MG63 (cell line): ENCODE measurements at regions not wholly inside any gene's neighbourhood (a gene's known extent, or its start where the extent isn't known, plus 50 kb on each side); places are given as distances from the start of the nearest gene placed in this dataset.

Source experiments
- DNase-seq: peaks from one replicate; pipeline ENCODE4 v3.0.0-alpha.2; 2020
- H3K27me3 ChIP-seq: fragments of 250-450 bp; sonication (Bioruptor Pico); 2 replicates; pipeline ENCODE4 v1.5.1; 2020; ENCODE audit warnings: mild to moderate bottlenecking, moderate library complexity
- H3K36me3 ChIP-seq: fragments of 250-450 bp; sonication (Bioruptor Pico); 2 replicates; pipeline ENCODE4 v1.5.1; 2020; ENCODE audit warnings: mild to moderate bottlenecking, moderate library complexity
- H3K4me3 ChIP-seq: fragments of 250-450 bp; sonication (Bioruptor Pico); 2 replicates; pipeline ENCODE4 v1.5.1; 2020; ENCODE audit warnings: mild to moderate bottlenecking, moderate library complexity
- H3K9me3 ChIP-seq: fragments of 250-450 bp; sonication (Bioruptor Pico); 2 replicates; pipeline ENCODE4 v1.5.1; 2020; ENCODE audit warnings: mild to moderate bottlenecking, moderate library complexity

DNA sequence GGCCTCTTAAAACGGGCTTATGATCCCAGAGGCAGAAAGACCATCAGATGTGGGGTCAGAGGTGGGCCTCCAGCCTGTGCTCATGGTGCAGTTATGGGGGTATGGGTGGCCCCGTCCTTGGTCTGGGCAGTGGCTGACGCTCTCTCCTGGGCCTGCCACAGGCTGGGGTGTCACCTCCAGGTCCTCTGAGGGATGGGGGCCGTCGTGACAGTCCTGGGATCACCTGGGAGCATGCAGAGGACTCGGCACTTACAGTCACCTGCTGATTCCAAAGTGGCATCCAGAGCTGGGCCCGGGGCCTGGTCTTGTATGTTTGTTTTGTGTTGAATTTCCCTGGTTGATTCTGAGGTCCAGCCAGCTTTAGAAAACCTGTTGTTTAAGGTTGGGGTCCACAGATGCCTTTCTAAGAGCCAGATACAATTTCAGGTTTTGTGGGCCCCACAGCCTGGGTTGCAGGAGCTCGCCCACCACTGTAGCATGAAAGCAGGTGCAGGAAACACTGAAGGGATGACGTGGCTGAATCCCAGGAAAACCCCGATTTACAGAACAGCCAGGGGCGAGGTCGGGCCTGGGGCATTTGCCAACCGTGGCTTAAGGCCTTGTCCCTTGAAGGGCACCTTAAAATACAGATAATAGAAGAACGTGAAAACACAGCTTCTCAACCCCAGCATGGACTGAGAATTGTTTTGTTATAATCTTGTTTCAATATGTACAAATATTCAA lies 170.7 kb upstream of the PPP2R2D start:
- DNase-seq = no peak
- no peaks in the 10 kb centered on the region for H3K27me3 ChIP-seq
- H3K4me3 ChIP-seq = no peak overlapping the region
- H3K36me3 ChIP-seq = no peaks in the 10 kb centered on the region
- H3K9me3 ChIP-seq = no peaks in the 10 kb centered on the region

DNA sequence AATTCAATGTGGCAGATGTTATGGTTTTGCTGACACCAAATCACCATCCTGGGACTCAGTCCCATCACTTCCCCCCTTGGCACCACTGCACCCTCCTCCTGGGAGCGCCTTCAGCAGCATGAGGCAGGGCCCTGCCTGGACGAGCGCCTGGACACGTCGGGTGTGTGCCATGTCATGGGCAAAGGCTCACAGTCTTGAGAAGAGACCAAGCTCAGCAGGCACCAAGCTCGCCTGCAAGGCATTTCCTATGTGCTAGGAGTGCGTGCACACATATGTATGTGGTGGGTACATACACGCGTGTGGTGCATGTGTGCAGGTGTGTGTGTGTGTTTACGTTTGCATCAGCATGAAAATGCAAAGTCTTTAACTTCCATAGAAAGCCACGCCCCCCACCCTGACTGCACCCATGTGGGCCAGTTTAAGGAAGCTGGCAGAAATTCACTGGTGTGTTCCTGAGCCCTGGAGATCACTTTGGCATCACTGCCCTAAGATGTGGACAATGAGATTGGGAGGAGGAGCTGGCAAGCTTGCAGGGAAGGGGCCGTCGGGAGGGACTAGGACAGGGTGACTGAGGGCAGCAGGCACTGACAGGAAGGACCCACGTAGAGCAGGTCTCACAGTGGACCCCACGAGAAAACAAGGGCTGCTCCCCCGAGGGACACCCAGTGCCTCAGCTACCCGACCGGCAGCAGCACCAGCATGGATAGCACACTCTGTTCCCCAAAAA lies 169.9 kb upstream of the PPP2R2D start:
- no peaks in the 10 kb centered on the region for H3K27me3 ChIP-seq
- no peaks in the 10 kb centered on the region for H3K9me3 ChIP-seq
- no peak overlapping the region for H3K4me3 ChIP-seq
- DNase-seq = no peak
- H3K36me3 ChIP-seq = no peaks in the 10 kb centered on the region

DNA sequence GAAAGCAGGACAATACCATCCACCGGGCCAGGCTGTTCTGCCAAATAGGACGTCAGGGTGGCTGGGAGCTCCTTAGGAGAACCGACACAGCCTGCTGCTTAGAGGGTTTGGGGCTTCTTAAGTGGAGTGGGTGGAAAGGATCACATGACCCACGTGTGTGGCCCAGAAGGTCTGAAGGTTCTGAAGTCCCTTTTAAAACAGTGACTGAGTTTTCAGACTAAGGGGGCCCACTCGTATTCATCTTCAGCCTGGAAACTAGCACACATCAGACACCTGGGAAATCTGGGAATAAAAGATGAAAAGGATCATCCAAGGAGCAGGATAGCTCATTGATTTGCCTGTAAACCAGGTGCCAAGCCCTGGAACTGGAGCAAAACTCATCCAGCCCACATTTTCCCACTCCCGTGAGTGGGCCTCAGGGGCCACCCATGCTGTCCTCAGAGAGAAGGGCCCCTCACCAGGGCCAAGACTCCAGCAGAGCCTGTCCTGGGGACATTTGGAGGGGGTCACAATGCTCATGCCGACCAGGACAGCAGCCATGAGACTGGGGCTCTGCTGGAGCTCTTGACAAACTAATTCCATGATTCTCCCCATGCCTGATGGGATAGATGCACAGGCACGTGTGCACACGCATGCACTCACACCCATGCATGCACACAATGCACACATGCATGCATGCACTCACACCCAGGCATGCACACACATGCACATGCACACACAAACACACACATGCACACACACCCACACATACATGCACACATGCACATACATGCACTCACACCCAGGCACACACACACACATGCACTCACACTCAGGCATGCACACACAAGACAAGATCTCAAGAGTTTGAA lies 168.8 kb upstream of the PPP2R2D start:
- no peak overlapping the region for H3K4me3 ChIP-seq
- no peaks in the 10 kb centered on the region for H3K27me3 ChIP-seq
- no peaks in the 10 kb centered on the region for H3K9me3 ChIP-seq
- no peaks in the 10 kb centered on the region for H3K36me3 ChIP-seq
- no peak for DNase-seq

DNA sequence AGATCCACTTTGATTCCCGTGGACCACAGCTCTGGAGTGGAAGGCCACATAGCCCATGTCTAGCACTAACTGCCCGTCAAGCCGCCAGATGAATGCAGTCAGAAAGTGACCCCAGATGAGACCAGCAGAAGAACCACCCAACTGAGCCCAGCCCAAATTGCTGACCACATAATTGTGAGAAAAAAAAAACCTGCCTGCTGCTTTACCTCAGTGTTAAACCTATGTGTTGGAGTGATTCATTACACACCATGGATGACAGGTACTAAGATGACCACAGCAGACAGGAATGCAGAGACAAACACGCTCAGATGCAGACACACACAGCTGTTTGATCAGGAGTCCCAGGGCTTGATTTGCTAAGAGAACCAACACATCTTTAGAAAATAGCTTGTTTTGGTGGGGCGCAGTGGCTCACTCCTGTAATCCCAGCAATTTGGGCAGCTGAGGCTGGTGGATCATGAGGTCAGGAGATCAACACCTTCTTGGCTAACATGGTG lies 168.1 kb upstream of the PPP2R2D start:
- no peaks in the 10 kb centered on the region for H3K27me3 ChIP-seq
- no peak overlapping the region for H3K4me3 ChIP-seq
- H3K36me3 ChIP-seq = no peaks in the 10 kb centered on the region
- DNase-seq = no peak
- H3K9me3 ChIP-seq = no peaks in the 10 kb centered on the region

DNA sequence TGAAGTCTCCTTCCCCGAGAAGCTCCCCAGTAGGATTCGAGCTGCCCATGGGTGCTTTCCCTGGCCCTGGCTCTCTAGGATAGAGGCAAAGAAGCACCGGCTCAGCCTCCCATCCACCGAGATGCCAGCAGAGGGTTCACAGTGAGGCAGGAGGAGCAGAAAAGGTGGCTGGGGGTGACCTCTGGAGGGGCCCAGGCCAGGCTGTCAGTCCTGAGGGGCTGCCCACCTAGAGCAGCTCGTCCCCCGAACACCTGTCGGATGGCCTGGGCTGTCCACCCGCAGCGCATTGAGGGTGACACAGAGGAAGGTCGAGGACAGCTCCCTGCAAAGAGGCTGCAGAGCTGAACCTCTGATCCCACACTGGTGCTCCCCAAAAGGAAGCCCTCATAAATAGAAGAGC lies 167.2 kb upstream of the PPP2R2D start:
- DNase-seq = no peak
- Histone ChIP-seq H3K9me3 (no peaks in the 10 kb centered on the region), H3K27me3 (no peaks in the 10 kb centered on the region), H3K4me3 (no peak overlapping the region), H3K36me3 (no peaks in the 10 kb centered on the region)

DNA sequence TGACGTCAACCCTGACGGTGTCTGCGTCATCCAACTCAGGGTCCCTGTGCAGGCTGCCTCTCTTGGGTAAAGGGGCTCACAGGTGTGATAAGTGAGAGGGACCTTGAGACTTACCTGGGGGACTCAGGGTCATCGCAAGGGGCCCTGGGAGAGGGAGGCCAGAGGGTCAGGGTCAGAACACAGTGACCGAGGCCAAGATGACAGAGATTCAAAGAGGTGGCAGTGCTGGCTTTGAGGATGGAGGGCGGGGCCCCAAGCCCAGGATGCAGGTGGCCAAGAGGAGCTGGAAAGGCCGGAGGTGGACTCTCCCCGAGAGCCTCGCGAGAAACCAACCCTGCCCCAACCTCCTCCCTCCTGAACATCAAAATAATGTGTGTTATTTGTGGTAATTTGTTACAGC lies 165.2 kb upstream of the PPP2R2D start:
- Histone ChIP-seq H3K4me3 (no peak overlapping the region), H3K27me3 (no peaks in the 10 kb centered on the region), H3K9me3 (no peaks in the 10 kb centered on the region), H3K36me3 (no peaks in the 10 kb centered on the region)
- DNase-seq = no peak

DNA sequence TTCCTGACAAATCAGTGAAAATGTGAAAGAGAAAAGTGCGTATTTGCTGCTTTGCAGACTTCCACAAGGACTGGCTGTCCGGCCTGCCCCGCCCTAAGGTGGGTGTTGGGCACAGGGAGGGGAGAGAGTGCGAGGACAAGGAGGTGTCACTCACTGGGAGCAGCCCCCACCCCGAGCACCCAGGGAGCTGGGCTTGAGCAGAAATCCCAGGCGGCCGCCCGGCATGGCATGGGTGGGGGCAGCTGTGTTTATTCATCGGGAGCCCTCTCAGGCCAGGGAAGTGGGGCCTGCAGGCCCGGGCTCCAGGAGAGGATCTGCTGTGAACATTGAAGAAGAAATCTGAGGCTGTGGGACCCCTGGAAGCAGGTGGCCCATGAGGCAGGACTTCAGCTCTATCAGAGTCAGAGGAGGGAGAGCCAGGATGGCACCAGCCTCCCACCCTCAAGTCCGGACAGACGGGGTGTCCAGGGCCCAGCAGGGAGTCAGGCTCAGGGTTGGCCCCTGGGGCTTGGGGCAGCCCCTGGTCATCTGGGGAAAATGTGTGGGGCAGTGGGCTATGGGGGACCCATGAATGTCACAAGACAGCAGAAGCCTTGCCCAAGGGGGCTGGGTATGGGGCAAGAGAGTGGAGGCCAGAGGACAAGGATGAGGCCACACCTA lies 164.4 kb upstream of the PPP2R2D start:
- Histone ChIP-seq H3K9me3 (no peaks in the 10 kb centered on the region), H3K27me3 (no peaks in the 10 kb centered on the region), H3K4me3 (no peak overlapping the region), H3K36me3 (no peaks in the 10 kb centered on the region)
- DNase-seq = no peak

DNA sequence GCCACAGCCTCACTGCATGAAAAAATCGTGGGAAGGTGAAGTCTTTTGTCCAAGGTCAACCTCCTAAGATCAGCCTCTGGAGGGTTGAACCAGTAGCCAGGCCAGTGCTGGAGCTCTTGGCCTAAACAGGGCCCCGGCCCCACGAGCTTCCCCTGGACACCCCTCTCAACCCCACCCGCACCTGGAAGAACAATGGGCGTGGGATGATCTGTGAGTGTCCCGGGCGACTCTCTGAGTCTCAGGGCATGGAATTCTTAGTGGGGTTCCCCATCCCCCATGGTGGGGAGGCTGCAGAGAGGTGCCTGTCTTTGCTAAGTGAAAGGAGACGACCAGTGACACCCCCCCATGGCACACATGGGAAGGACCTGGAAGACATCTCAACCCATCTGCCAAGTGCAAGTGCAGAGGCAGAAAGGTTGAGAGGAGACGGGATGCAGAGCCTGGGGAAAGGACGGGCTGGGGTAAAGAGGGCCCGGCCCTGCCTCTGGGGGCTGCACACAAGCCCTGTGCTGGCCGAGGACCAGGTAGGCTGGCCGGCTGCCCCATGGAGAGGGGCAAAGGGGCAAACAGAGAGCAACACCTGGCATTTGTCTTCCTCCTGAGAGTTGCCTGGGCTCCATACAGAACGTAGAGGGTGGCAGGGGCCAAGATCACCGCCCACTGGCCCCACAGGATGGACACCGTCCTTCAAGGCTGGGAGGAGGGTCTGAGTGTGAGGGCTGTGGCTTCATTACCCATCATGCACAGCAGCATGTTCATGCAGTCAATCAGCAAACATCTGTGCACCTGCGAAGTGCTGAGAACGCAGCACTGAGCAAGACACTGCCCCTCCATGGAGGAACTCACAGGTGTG lies 163.0 kb upstream of the PPP2R2D start:
- H3K27me3 ChIP-seq = no peaks in the 10 kb centered on the region
- no peaks in the 10 kb centered on the region for H3K9me3 ChIP-seq
- H3K36me3 ChIP-seq = no peaks in the 10 kb centered on the region
- no peak for DNase-seq
- no peak overlapping the region for H3K4me3 ChIP-seq

DNA sequence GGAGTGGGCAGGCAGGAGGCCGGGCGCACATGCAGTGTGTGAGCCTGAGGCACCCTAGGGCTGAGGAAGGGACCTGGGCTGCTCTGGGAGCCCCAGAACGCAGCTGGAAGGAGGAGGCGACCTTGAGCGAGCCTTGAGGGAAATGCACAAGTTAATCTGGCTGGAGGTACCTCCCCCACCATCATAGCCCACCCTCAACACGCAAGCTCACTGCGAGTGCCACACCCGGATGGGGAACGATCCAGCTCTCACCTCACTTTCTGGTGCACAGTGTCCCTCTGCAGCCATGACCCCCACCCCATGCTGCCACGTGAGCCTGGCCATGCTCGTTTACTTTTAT lies 162.4 kb upstream of the PPP2R2D start:
- no peaks in the 10 kb centered on the region for H3K9me3 ChIP-seq
- no peaks in the 10 kb centered on the region for H3K27me3 ChIP-seq
- DNase-seq = no peak

DNA sequence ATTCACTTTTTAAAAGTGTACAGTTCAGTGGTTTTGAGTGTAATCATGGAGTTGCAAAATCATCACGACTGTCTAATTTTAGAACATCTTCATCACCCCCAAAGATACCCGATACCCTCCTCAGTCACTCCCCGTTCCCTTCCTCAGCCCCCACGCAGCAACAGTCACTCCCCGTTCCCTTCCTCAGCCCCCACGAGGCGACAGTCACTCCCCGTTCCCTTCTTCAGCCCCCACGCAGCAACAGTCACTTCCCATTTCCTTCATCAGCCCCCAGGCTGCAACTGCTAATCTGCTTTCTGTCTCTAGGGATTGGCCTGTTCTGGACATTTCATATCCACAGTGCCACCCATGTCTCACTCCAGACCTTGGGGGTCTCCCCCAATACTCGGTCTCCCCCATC lies 161.6 kb upstream of the PPP2R2D start:
- Histone ChIP-seq H3K4me3 (no peak overlapping the region), H3K9me3 (no peaks in the 10 kb centered on the region), H3K27me3 (no peaks in the 10 kb centered on the region), H3K36me3 (no peaks in the 10 kb centered on the region)
- DNase-seq = no peak

More for the DNA sequence above, 162.4 kb upstream of the PPP2R2D start:
- Histone ChIP-seq H3K36me3 (no peaks in the 10 kb centered on the region), H3K4me3 (no peak overlapping the region)

DNA sequence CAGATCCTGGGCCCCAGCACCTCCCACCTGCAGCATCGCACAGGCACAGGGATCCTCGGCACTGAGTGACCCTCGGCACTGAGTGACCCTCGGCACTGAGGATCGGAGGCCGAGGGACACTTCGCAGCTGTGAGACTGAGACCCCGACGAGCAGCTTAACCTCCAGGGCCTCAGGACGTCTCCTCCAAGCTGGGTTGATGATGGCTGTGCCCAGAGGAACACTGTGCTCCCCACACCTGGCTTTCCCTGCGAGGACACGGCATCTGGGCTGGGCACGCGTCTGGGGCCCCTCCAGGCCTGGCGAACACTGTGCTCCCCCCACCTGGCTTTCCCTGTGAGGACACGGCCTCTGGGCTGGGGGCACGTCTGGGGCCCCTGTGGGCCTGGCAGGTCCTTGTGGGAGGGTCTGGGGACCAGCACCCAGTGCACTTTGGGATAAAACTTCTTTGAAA lies 158.3 kb upstream of the PPP2R2D start:
- DNase-seq = no peak
- no peaks in the 10 kb centered on the region for H3K27me3 ChIP-seq
- no peak overlapping the region for H3K4me3 ChIP-seq
- H3K36me3 ChIP-seq = no peaks in the 10 kb centered on the region
- no peaks in the 10 kb centered on the region for H3K9me3 ChIP-seq

DNA sequence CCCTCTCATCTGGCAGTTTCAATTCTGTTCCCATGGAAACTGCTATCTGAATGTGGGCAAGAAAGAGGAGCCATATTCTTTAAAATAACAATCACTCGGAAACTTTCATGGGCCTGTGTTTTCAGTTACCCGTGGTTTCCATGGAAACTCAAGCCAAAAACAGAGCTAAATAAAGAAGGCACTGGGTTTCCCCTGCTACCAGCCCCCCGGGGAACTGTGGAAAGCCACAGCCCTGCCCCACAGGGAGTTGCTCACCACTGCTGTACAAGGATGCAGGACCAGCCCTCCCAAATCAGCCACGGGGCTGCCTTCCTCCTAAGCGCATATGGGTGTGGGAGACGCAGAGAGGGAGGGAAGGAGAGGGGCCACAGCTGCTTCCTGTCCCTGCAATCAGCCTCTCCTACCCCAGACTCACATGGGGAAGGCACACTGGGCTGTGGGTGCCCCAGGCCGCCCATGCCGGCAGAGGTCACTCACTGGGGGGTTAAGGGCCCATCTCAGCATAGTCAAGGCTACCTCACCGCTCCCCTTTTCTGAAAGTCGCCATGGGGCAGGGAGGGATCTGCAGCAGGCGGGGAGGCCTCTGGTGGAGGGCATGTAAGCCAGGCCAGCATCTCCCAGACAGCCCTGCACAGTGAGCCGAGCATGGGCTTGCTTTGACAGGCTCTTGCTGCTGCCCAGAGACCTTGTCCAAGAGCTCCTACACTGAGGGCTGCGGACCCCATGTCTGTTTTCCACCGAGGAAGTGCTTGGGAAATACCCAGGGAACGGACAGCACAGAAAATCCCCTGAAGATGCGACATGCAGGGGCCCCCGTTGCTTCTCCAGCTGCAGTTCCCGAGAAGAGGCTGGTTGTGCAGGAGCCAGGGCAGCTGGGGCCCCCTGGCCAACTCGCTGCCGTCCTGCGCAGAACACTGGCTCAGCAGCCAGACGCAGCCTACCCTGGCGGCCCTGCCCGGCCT lies 157.3 kb upstream of the PPP2R2D start:
- no peak for DNase-seq
- H3K27me3 ChIP-seq = no peaks in the 10 kb centered on the region
- H3K4me3 ChIP-seq = no peak overlapping the region
- no peaks in the 10 kb centered on the region for H3K9me3 ChIP-seq
- no peaks in the 10 kb centered on the region for H3K36me3 ChIP-seq

DNA sequence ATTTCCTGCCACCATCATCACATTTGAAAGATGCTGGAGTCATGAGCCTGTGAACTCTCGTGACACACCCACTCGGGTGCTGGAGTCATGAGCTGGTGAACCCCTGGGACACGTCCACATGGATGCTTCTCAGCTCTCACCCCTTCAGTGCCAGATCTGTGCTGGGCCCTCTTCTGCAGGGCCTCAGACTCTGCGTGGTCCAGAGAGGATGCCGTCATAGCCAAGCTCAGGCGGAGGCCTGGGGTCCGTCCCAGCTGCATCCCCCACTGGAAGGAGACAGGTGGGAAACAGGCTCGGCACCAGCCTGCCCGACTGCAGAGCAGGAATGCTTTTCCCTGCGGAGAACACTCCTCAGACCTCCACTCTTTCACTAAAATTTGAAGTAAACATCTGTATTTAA lies 156.5 kb upstream of the PPP2R2D start:
- H3K27me3 ChIP-seq = no peaks in the 10 kb centered on the region
- no peak overlapping the region for H3K4me3 ChIP-seq
- no peaks in the 10 kb centered on the region for H3K9me3 ChIP-seq
- DNase-seq = no peak
- H3K36me3 ChIP-seq = no peaks in the 10 kb centered on the region

DNA sequence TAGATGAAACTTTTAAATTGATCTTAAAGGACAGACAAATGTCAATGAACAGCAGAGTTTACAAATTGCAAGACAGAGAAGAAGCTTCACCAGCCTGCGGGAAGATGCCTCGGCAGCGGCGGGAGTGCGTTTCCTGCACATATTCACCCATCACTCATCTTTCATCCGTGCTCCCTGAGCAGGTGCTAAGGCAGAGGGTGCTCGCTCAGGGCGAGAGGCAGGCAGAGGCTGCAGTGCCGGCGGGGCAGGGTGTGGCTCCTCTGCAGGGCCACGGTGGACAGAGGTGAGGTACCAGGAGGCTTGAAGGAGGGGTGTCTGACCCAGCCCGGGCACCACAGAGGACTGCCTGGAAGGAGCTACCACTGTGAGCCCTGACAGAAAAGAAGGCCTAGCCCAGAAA lies 155.2 kb upstream of the PPP2R2D start:
- Histone ChIP-seq H3K9me3 (no peaks in the 10 kb centered on the region), H3K4me3 (no peak overlapping the region), H3K27me3 (no peaks in the 10 kb centered on the region), H3K36me3 (no peaks in the 10 kb centered on the region)
- DNase-seq = no peak

DNA sequence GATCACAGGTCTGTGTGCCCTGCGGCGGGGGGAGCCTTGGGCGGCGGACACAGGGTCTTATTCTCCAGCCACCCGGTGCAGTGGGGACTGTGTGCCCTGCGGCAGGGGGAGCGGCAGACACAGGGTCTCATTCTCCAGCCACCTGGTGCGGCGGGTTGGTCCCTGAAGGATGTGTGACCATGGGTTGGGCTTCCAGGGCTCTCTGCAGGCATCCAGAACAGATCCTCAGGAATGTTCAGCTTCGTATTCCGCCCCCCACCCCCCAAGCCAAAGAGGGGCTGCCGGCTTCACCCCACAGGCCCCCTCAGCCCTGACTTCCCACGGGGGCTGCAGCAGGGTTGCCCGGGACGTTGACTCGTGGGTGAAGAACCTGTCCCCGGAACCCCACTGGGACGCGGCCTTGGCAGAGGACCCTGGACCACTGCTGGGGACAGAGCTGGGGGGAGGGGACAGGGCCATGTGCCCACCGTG lies 154.5 kb upstream of the PPP2R2D start:
- Histone ChIP-seq H3K4me3 (no peak overlapping the region), H3K9me3 (no peaks in the 10 kb centered on the region), H3K27me3 (no peaks in the 10 kb centered on the region), H3K36me3 (no peaks in the 10 kb centered on the region)
- no peak for DNase-seq
